GM12872 (cell line): ENCODE measurements at regions not wholly inside any gene's neighbourhood (a gene's known extent, or its start where the extent isn't known, plus 50 kb on each side); places are given as distances from the start of the nearest gene placed in this dataset.

Experiments
- TF ChIP-seq, protein P1 (sequence below): IDR thresholded peaks from 3 replicates; pipeline ENCODE4 v1.5.1; 2011; ENCODE audit warnings: low read depth, mild to moderate bottlenecking, low read length, moderate library complexity; ENCODE audit not compliant: insufficient read depth

DNA sequence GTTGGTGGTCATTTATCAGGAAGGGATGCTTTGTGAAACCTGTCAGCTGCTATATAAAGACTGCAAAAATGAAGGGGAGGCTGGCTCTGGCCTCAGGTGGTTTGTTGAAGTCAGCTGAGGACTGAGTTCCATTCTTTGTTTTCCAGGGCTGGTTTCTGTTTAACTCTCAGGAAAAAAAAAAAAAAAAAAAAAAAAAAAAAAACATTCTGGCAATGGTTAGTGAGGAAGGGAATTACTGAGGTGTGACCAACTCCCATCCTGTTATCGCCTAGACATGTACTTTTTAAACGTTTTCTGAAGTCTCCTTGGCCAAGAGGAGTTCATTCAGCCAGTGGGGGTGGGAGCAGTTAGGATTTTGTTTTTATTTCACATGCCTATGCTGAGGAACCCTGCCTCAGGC lies 316.3 kb downstream of the OXSM start:
- TF ChIP-seq, protein P1, sequence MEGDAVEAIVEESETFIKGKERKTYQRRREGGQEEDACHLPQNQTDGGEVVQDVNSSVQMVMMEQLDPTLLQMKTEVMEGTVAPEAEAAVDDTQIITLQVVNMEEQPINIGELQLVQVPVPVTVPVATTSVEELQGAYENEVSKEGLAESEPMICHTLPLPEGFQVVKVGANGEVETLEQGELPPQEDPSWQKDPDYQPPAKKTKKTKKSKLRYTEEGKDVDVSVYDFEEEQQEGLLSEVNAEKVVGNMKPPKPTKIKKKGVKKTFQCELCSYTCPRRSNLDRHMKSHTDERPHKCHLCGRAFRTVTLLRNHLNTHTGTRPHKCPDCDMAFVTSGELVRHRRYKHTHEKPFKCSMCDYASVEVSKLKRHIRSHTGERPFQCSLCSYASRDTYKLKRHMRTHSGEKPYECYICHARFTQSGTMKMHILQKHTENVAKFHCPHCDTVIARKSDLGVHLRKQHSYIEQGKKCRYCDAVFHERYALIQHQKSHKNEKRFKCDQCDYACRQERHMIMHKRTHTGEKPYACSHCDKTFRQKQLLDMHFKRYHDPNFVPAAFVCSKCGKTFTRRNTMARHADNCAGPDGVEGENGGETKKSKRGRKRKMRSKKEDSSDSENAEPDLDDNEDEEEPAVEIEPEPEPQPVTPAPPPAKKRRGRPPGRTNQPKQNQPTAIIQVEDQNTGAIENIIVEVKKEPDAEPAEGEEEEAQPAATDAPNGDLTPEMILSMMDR = no peak

DNA sequence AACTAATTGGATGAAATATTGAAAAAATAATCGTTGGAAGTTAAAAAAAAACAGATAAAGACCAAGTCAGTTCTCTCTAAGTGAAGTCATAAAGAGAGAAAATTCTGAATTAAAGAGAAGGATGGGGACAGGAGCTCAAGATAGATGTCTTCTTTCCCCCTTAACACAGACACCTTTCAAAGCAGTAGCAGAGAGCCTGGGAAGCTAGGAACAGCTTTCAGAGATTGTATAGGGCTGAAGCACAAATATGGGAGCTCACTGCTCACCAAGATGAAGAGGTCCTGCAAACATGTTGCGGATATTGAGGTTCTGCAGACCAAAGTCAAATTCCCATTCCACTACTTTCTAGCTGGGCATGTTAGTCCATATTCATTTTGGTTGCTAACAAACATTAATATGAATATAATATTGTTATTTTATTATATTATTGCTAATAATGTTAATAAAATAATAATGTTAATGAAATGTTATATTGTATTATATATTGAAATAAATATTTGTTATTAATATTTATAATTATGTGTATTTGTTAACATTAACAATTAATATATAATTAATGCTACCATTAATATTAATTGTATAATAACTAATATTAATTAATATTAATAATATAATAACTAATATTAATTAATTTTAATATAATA lies 319.1 kb downstream of the OXSM start:
- TF ChIP-seq, protein P1 = no peak

DNA sequence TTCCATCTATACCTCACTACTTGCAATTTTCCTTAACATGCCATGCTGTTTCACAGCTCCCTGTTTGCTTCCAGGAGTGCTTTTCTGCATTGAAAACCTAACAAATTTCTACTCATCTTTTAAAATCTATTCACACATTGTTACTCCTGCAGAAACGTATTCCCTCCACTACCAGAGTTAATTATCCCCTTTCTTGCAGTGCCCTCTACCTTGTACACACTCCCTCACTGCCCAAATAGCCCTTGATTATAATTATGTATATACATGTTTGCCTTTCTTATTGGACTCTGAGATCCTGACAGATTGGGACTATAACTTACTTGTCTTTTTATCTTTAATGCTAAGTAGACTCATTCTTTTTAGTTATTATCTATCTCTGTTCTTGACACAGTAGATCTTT lies 325.0 kb downstream of the OXSM start:
- TF ChIP-seq, protein P1 = no peak

DNA sequence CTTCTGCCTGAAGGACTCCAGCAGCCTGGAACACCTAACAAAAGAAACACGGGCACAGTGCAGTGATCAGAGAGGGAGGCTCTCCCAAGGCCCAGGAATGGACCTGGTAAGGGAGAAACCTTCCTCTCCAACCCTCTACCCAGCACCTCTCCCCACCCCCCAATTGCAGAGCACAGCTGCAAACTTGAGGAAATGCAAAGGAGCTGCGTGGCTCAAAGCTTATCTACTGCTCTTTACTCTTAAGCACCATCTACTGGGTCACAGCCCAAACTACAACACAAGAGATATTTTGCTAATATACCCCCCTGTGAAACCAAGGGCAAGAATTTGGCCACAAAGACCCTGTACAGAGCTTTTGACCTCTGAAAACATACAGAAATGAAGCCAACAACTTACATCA lies 328.3 kb downstream of the OXSM start:
- TF ChIP-seq, protein P1 = peak; percentile 52; the same call in 2 of the 3 replicates

DNA sequence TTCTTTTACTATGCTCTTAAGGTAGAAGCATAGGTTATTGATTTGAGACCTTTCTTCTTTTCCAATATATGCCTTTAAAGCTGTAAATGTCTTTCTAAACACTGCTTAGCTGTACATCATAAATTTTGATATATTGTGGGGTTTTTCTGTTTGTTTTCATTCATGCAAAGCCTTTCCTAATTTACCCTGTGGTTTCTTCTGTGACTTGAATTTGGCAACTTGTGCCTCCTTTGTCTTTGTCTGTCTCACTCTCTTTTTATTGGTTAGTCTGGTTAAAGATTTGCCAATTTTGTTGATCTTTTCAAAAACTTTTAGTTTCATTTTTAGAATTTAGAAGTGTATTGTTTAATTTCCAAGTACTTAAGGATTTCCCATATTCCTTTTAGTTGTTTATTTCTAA lies 343.1 kb downstream of the OXSM start:
- TF ChIP-seq, protein P1 = no peak

DNA sequence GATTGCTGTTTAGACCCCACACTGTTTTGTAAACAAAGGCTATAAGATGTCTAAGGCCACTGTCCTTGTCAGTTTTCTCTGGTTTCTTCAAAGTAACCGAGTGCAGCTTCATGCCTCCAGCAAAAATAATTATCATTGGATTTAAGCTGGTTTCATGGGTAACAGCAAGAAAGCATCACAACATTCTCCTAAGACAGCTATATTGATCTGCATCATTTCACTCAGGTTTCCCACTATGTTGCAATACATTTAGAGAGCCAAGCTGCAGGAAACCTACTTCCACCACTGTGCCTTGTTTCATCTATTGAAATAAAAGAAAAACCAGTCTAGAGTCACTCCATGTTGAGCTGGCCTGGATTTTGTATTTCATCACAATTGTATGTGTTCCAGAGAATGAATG lies 351.4 kb downstream of the OXSM start:
- TF ChIP-seq, protein P1 = no peak

DNA sequence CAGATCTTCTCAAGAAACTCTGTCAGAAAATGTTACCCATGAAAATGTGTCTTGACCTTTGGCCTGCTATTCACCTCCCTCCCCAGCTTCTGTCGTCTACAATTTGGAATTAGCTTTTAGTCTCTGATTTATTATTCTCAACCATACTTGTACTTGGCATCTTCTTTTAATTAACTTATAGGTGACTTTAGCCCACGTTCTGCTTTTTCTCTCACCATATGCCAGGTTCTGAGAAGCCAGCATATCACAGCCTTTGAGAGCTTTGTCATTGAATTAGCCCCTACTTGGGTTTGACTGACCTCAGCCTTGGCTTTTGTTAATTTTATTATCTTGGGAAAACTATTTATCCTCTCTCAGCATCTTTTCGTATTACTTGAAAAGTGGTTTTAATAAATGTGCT lies 355.9 kb downstream of the OXSM start:
- TF ChIP-seq, protein P1 = no peak
